K562 (cell line): ENCODE measurements at regions not wholly inside any gene's neighbourhood (a gene's known extent, or its start where the extent isn't known, plus 50 kb on each side); places are given as distances from the start of the nearest gene placed in this dataset.

ENCODE experiments used
- ATAC-seq: fragments of 200-7000 bp; cut with Tn5 transposase; 3 replicates; pipeline ENCODE4 v1.9.1; 2020; ENCODE audit warnings: moderate library complexity
- BruUV-seq: library from RNA; stranded (reverse); fragments of 400-500 nt; replicated peaks from 2 replicates; lab custom pipeline; 2021; lab: Mats Ljungman, UMichigan
- CTCF ChIA-PET: fragments of 300-600 bp; formaldehyde crosslinking; extraction: SDS; loops from one replicate; lab custom pipeline; 2021; ENCODE audit warnings: low intra/inter-chr PET ratio; lab: Yijun Ruan, JAX
- POLR2A ChIA-PET: fragments of 300-600, 350-650 bp; sonication (Branson Sonifier 250); formaldehyde crosslinking; extraction: SDS; loops from one replicate; lab custom pipeline; 2021; ENCODE audit warnings: antibody characterized with exemption, inconsistent platforms; lab: Yijun Ruan, JAX
- DNase-seq, 4 experiments: peaks; one replicate each; pipeline versions ENCODE4 v3.0.0 to v3.0.0-alpha.2; 2011 to 2018; ENCODE audit warnings: low spot score in 3 of 4, mixed read lengths in 3 of 4; ENCODE audit errors: extremely low read depth in 1 of 4
- FAIRE-seq: peaks from 2 replicates; lab custom pipeline; 2011; peaks lifted over from hg19 to GRCh38; lab: Jason Lieb, UNC
- H2AFZ ChIP-seq: 2 replicates; pipeline ENCODE4 v1.6.0; 2011; ENCODE audit warnings: low read depth, low read length, control low read depth, inconsistent platforms
- H3K27ac ChIP-seq: fragments of 200-600 bp; 3 replicates; pipeline ENCODE4 v1.8.0; 2011; ENCODE audit warnings: low read depth, mild to moderate bottlenecking, control low read depth, inconsistent platforms, low read length, moderate library complexity, mixed read lengths; ENCODE audit errors: extremely low read depth
- H3K27me3 ChIP-seq, 2 experiments: fragments of 300-600 bp in 1 of 2; 2 replicates in 1 of 2; 3 replicates in 1 of 2; pipeline versions ENCODE4 v1.6.0 to v1.8.0; 2011; ENCODE audit warnings: inconsistent platforms in 2 of 2, low read length in 2 of 2, mild to moderate bottlenecking in 1 of 2, mixed read lengths in 1 of 2, moderate library complexity in 1 of 2; ENCODE audit not compliant: control insufficient read depth in 2 of 2, insufficient read depth in 2 of 2
- H3K36me3 ChIP-seq: fragments of 300-600 bp; 3 replicates; pipeline ENCODE4 v1.8.0; 2011; ENCODE audit warnings: mild to moderate bottlenecking, low read length, inconsistent platforms; ENCODE audit not compliant: control insufficient read depth, insufficient read depth
- H3K4me1 ChIP-seq, 2 experiments: fragments of 200-600 bp in 1 of 2; replicated peaks in 1 of 2; 2 replicates in 1 of 2; 3 replicates in 1 of 2; pipeline versions ENCODE4 v1.5.1 to v1.8.0; 2011; ENCODE audit warnings: inconsistent platforms in 2 of 2, low read length in 2 of 2, mild to moderate bottlenecking in 1 of 2, mixed read lengths in 1 of 2, moderate library complexity in 1 of 2; ENCODE audit not compliant: control insufficient read depth in 2 of 2, insufficient read depth in 2 of 2
- H3K4me2 ChIP-seq: 2 replicates; pipeline ENCODE4 v1.6.1; 2011; ENCODE audit warnings: low read length, control low read depth, inconsistent platforms, mixed read lengths; ENCODE audit not compliant: insufficient read depth
- H3K4me3 ChIP-seq: fragments of 200-600 bp; sonication (generic), shearing (Covaris generic); 2 replicates; pipeline ENCODE4 v1.5.1; 2016; ENCODE audit warnings: control low read depth, inconsistent platforms
- H3K79me2 ChIP-seq: fragments of 200-600 bp; 3 replicates; pipeline ENCODE4 v1.8.0; 2011; ENCODE audit warnings: low read length, inconsistent platforms; ENCODE audit not compliant: control insufficient read depth, insufficient read depth
- H3K9ac ChIP-seq, 2 experiments: 2 replicates each; pipeline versions ENCODE4 v1.6.0 to v1.6.1; 2011; ENCODE audit warnings: low read depth in 2 of 2, low read length in 2 of 2, control low read depth in 1 of 2, inconsistent platforms in 1 of 2, mild to moderate bottlenecking in 1 of 2, mixed read lengths in 1 of 2; ENCODE audit not compliant: insufficient read depth in 1 of 2
- H3K9me1 ChIP-seq: one replicate; pipeline ENCODE4 v1.6.0; 2011; ENCODE audit warnings: inconsistent platforms, mild to moderate bottlenecking, low read length, moderate library complexity; ENCODE audit not compliant: control insufficient read depth, insufficient read depth
- H3K9me3 ChIP-seq: replicated peaks from 2 replicates; pipeline ENCODE4 v1.5.1; 2011; ENCODE audit warnings: low read depth, low read length, inconsistent platforms; ENCODE audit not compliant: control insufficient read depth, insufficient read depth
- H4K20me1 ChIP-seq: replicated peaks from 2 replicates; pipeline ENCODE4 v1.6.1; 2011; ENCODE audit warnings: low read length, inconsistent platforms, mixed read lengths; ENCODE audit not compliant: control insufficient read depth, insufficient read depth
- CAMTA2 ChIP-seq: fragments of 250-450 bp; sonication (Bioruptor Pico); conservative IDR thresholded peaks from 2 replicates; pipeline ENCODE4 v1.5.1; 2022
- FOXK2 ChIP-seq, 2 experiments: fragments of 450-650 bp; IDR thresholded peaks in 1 of 2; conservative IDR thresholded peaks in 1 of 2; 2 replicates each; pipeline ENCODE4 v1.6.1; 2016; ENCODE audit warnings: low read depth in 2 of 2, mild to moderate bottlenecking in 1 of 2
- NCOR1 ChIP-seq: fragments of 450-650 bp; IDR thresholded peaks from 2 replicates; pipeline ENCODE4 v1.6.1; 2016; ENCODE audit warnings: mild to moderate bottlenecking, moderate library complexity
- PHTF2 ChIP-seq: fragments of 250-450 bp; sonication (Bioruptor Pico); IDR thresholded peaks from 2 replicates; pipeline ENCODE4 v1.5.0; 2021; ENCODE audit warnings: mild to moderate bottlenecking
- POLR3G ChIP-seq: IDR thresholded peaks from 2 replicates; pipeline ENCODE4 v1.6.1; 2011; ENCODE audit not compliant: insufficient read length, insufficient replicate concordance; ENCODE audit errors: extremely low read depth
- PRPF4 ChIP-seq: fragments of 200-400 bp; formaldehyde crosslinking; IDR thresholded peaks from one replicate; pipeline ENCODE4 v1.6.1; 2017; ENCODE audit warnings: low read length, low read depth, mild to moderate bottlenecking; ENCODE audit not compliant: insufficient read depth, poor library complexity, severe bottlenecking
- RB1 ChIP-seq: fragments of 450-650 bp; IDR thresholded peaks from 2 replicates; pipeline ENCODE4 v1.6.1; 2017; ENCODE audit warnings: low read depth, mild to moderate bottlenecking
- RFX5 ChIP-seq: IDR thresholded peaks from 2 replicates; pipeline ENCODE4 v1.6.1; 2011; ENCODE audit warnings: low read depth, mild to moderate bottlenecking, improper control_type of control experiment, low read length
- SMAD2 ChIP-seq: fragments of 150-350 bp; IDR thresholded peaks from 2 replicates; pipeline ENCODE4 v1.6.1; 2014; ENCODE audit warnings: low read depth, mild to moderate bottlenecking, low read length
- SP2 ChIP-seq: IDR thresholded peaks from 2 replicates; pipeline ENCODE4 v1.6.1; 2011; ENCODE audit warnings: mild to moderate bottlenecking, low read depth, low read length, moderate library complexity; ENCODE audit not compliant: poor library complexity, severe bottlenecking; ENCODE audit errors: extremely low read depth
- SPI1 ChIP-seq: IDR thresholded peaks from 2 replicates; pipeline ENCODE4 v1.6.1; 2011; ENCODE audit warnings: low read depth, low read length, control low read depth, borderline replicate concordance
- TFAM ChIP-seq: fragments of 250-450 bp; sonication (Bioruptor Pico); conservative IDR thresholded peaks from 2 replicates; pipeline ENCODE4 v1.5.0; 2021; ENCODE audit warnings: mild to moderate bottlenecking, moderate library complexity
- ZNF12 ChIP-seq: sonication (generic); formaldehyde crosslinking; IDR thresholded peaks from 2 replicates; pipeline ENCODE4 v1.4.0; 2020; ENCODE audit warnings: mild to moderate bottlenecking, missing genetic modification reagents
- ZNF24 ChIP-seq: fragments of 450-650 bp; IDR thresholded peaks from 2 replicates; pipeline ENCODE4 v1.6.1; 2016
- ZNF253 ChIP-seq: fragments of 250-450 bp; sonication (Bioruptor Pico); conservative IDR thresholded peaks from 2 replicates; pipeline ENCODE4 v1.6.1; 2021; ENCODE audit warnings: mild to moderate bottlenecking
- ZNF41 ChIP-seq: fragments of 250-450 bp; sonication (Bioruptor Pico); conservative IDR thresholded peaks from 2 replicates; pipeline ENCODE4 v1.4.0; 2020; ENCODE audit warnings: mild to moderate bottlenecking
- ZNF668 ChIP-seq: fragments of 250-450 bp; sonication (Bioruptor Pico); IDR thresholded peaks from 2 replicates; pipeline ENCODE4 v1.8.0; 2022; ENCODE audit warnings: mild to moderate bottlenecking, inconsistent platforms
- WGBS: fragments of 100-300 bp; shearing (Covaris generic); methylation state at CpG from one replicate; pipeline ENCODE4 v1.1.6; 2016; ENCODE audit warnings: low coverage, mixed read lengths; ENCODE audit not compliant: insufficient coverage; ENCODE audit errors: missing lambda C conversion rate; 5-methylcytosine and 5-hydroxymethylcytosine counted together
- in situ Hi-C: fragments of 300-500 bp; cut with MboI; formaldehyde crosslinking; loops from 4 replicates; pipeline ENCODE4 v1.15.0; 2018; ENCODE audit warnings: inconsistent platforms, mixed read lengths
- intact Hi-C: fragments of 100-400 bp; cut with micrococcal nuclease; formaldehyde crosslinking; loops from 2 replicates; pipeline ENCODE4 v1.14.2; 2022
- TF ChIP-seq, protein P1 (sequence below): fragments of 200-800 bp; sonication (Bioruptor generic); IDR thresholded peaks from 2 replicates; pipeline ENCODE4 v1.6.1; 2017; ENCODE audit warnings: missing genetic modification characterization, missing compliant biosample characterization
- TF ChIP-seq, protein P2 (sequence below): fragments of 450-650 bp; IDR thresholded peaks from 2 replicates; pipeline ENCODE4 v1.6.1; 2017; ENCODE audit warnings: mild to moderate bottlenecking, moderate library complexity

DNA sequence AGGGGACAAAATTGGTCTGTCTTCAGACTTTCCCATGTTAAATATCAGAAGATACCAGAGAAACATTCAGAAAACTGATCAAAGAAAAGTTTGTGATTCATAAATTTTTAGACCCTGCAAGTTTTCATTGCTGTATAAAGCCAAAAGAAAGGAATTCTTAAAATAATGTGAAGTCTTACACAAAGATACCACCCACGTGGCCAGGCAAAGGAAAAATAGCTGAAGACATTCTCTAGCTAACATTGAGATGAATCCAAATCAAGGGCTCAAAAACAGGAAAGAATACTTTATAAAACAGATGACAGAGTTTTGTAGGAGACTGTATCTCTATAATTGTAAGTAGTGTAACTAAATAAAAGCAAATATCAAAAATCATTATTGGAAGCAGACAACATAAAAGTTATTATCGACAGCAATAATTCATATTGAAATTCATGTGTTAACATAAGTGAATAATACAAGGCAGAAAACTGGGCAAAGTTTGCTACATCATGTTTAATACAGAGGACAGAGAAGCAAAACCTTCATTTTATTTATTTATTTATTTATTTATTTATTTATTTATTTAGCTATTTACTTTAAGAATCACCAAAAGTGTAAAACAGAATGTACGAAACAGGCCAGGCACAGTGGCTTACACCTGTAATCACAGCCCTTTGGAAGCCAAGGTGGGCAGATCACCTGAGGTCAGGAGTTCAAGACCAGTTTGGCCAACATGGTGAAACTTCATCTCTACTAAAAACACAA lies 204.6 kb upstream of the SLIT2 start:
- WGBS, result 4% methylated on average over 3 of the region's 3 CpGs
- Histone ChIP-seq H3K4me1 (no peaks in the 10 kb centered on the region), H4K20me1 (no peaks in the 10 kb centered on the region), H3K79me2 (no peaks in the 10 kb centered on the region), H3K27me3 (no peaks in the 10 kb centered on the region), H2AFZ (no peak overlapping the region), H3K9me1 (no peaks in the 10 kb centered on the region), H3K27ac (no peak overlapping the region), H3K9ac (no peak overlapping the region), H3K4me3 (no peak overlapping the region), H3K4me2 (no peak overlapping the region), H3K9me3 (no peaks in the 10 kb centered on the region), H3K36me3 (no peaks in the 10 kb centered on the region)
- BruUV-seq, result no TSS peak
- no peak for DNase-seq
- in situ Hi-C loops, result no loop called here
- FAIRE-seq, result no peak
- CTCF ChIA-PET, result no interaction called here
- no peak for ATAC-seq
- TF ChIP-seq ZNF24 (no peak), PRPF4 (no peak), SMAD2 (no peak), SPI1 (no peak), RB1 (no peak), ZNF668 (no peak), SP2 (no peak), RFX5 (no peak), ZNF253 (CRISPR knock-in tag) (no peak), CAMTA2 (CRISPR knock-in tag) (no peak), ZNF41 (CRISPR knock-in tag) (no peak), NCOR1 (no peak), PHTF2 (CRISPR knock-in tag) (no peak), POLR3G (no peak), ZNF12 (CRISPR knock-in tag) (no peak), FOXK2 (conservative IDR thresholded peaks at IDR 0.05 in 1 of 2, IDR thresholded peaks at IDR 0.05 in 1 of 2; ENCODE audit: low read depth in 2 of 2) (no peak), TFAM (CRISPR knock-in tag) (no peak)
- TF ChIP-seq, protein P1, sequence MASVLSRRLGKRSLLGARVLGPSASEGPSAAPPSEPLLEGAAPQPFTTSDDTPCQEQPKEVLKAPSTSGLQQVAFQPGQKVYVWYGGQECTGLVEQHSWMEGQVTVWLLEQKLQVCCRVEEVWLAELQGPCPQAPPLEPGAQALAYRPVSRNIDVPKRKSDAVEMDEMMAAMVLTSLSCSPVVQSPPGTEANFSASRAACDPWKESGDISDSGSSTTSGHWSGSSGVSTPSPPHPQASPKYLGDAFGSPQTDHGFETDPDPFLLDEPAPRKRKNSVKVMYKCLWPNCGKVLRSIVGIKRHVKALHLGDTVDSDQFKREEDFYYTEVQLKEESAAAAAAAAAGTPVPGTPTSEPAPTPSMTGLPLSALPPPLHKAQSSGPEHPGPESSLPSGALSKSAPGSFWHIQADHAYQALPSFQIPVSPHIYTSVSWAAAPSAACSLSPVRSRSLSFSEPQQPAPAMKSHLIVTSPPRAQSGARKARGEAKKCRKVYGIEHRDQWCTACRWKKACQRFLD, result no peak
- TF ChIP-seq, protein P2, sequence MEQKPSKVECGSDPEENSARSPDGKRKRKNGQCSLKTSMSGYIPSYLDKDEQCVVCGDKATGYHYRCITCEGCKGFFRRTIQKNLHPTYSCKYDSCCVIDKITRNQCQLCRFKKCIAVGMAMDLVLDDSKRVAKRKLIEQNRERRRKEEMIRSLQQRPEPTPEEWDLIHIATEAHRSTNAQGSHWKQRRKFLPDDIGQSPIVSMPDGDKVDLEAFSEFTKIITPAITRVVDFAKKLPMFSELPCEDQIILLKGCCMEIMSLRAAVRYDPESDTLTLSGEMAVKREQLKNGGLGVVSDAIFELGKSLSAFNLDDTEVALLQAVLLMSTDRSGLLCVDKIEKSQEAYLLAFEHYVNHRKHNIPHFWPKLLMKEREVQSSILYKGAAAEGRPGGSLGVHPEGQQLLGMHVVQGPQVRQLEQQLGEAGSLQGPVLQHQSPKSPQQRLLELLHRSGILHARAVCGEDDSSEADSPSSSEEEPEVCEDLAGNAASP, result no peak
- POLR2A ChIA-PET, result no interaction called here
- intact Hi-C loops, result no loop called here
